ENCODE measurements at regions not wholly inside any gene's neighbourhood (a gene's known extent, or its start where the extent isn't known, plus 50 kb on each side); places are given as distances from the start of the nearest gene placed in this dataset.

DNA sequence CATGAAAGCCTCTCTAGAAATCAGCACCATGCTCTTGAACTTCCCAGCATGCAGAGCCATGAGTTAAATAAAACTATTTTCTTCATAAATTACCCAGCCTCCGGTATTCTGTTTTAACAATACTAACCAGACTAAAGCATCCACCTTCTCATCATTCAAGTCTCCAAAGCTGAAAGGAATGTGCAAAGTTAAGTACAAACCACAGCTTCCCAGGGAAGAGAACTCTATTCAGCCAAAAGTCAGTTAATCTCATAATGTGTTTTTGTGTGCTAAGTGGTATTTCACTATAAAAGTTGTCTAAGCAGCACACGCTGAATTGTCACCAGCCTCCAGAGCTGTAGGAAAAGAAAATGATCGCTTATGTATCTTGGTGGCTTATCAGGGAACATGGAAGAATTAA, 135.5 kb upstream of the KCNH8 start:
- no peak for DNase-seq (ENCODE audit: low spot score in 2 of 2)
- Histone ChIP-seq H3K9me3 (no peaks in the 10 kb centered on the region), H3K27ac (no peak overlapping the region), H3K4me3 (no peak overlapping the region), H3K36me3 (no peaks in the 10 kb centered on the region), H3K27me3 (no peaks in the 10 kb centered on the region), H3K4me1 (no peaks in the 10 kb centered on the region)
- TF ChIP-seq, protein P1, sequence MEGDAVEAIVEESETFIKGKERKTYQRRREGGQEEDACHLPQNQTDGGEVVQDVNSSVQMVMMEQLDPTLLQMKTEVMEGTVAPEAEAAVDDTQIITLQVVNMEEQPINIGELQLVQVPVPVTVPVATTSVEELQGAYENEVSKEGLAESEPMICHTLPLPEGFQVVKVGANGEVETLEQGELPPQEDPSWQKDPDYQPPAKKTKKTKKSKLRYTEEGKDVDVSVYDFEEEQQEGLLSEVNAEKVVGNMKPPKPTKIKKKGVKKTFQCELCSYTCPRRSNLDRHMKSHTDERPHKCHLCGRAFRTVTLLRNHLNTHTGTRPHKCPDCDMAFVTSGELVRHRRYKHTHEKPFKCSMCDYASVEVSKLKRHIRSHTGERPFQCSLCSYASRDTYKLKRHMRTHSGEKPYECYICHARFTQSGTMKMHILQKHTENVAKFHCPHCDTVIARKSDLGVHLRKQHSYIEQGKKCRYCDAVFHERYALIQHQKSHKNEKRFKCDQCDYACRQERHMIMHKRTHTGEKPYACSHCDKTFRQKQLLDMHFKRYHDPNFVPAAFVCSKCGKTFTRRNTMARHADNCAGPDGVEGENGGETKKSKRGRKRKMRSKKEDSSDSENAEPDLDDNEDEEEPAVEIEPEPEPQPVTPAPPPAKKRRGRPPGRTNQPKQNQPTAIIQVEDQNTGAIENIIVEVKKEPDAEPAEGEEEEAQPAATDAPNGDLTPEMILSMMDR (IDR thresholded peaks at IDR 0.05): no peak
- intact Hi-C loops (cut with DNase I): no loop called here

DNA sequence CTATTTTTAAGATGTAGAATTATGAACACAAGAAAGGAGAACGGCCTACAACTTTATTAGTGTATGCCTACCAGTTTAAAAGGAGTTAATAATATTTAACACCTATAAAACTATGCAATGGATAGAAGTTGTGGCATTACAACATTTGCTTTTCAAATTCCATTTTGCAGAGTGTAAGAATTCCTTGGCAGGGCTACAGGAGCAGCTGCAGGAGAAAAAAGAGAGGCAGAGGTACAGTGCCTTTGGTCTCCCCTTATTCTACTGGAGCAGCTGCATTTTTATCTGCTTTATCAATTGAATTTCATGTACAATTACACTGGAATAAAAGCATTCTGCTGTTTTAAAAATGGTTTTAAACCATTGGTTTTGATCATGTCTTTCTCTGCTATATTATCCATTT, 145.7 kb upstream of the KCNH8 start:
- Histone ChIP-seq H3K27ac (no peak overlapping the region), H3K4me1 (no peaks in the 10 kb centered on the region), H3K4me3 (no peak overlapping the region), H3K36me3 (no peaks in the 10 kb centered on the region), H3K9me3 (no peaks in the 10 kb centered on the region), H3K27me3 (no peaks in the 10 kb centered on the region)
- DNase-seq (ENCODE audit: low spot score in 2 of 2): no peak
- intact Hi-C loops (cut with DNase I): no loop called here
- TF ChIP-seq, protein P1 (IDR thresholded peaks at IDR 0.05): no peak

DNA sequence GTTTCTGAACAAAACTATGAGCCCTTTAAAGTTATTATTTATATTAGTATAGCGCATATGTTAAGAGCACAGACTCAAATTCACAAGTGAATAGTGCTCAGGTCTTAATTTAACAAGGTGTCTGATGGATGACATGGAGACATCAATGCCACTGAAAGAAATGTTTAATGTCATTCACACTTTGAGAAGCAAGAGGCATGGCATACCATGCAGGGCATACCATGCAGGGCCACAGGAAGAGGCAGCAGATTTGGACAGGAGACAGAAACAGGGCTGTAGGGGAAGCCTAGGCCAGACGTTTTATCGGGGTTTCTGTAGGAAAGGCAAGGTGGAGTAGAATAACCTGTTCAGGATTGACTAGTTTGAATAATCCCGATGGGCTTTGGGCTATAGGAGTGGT, 150.2 kb upstream of the KCNH8 start:
- no peaks in the 10 kb centered on the region for H3K36me3 ChIP-seq
- intact Hi-C loops (cut with DNase I): no loop called here

DNA sequence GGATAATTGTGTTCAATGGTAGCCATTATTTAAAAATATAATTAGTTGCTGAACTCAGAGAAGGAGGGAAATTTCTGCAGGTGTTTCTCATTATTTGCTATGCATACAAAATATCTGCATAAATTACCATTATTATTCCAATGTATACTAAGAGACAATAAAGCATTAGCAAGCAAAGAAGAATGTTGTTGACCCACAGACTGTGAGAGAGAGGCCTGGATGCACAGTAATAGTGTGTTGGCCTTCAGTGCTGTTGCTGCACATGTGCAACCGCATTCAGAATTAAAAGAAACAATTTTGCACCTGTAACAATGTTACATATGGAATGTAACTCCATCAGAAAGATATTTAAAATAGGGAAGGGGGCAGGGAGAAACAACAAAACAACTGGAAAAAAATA, 155.6 kb upstream of the KCNH8 start:
- intact Hi-C loops (cut with DNase I): no loop called here
- Histone ChIP-seq H3K9me3 (no peaks in the 10 kb centered on the region), H3K36me3 (no peaks in the 10 kb centered on the region), H3K27ac (no peak overlapping the region), H3K4me3 (no peak overlapping the region), H3K4me1 (no peaks in the 10 kb centered on the region), H3K27me3 (no peaks in the 10 kb centered on the region)
- TF ChIP-seq, protein P1 (IDR thresholded peaks at IDR 0.05): no peak
- DNase-seq (ENCODE audit: low spot score in 2 of 2): no peak

More for the DNA sequence above, 150.2 kb upstream of the KCNH8 start:
- H3K9me3 ChIP-seq: no peaks in the 10 kb centered on the region
- TF ChIP-seq, protein P1 (IDR thresholded peaks at IDR 0.05): no peak
- no peaks in the 10 kb centered on the region for H3K4me1 ChIP-seq
- no peak overlapping the region for H3K4me3 ChIP-seq
- no peak overlapping the region for H3K27ac ChIP-seq
- H3K27me3 ChIP-seq: no peaks in the 10 kb centered on the region
- no peak for DNase-seq (ENCODE audit: low spot score in 2 of 2)

DNA sequence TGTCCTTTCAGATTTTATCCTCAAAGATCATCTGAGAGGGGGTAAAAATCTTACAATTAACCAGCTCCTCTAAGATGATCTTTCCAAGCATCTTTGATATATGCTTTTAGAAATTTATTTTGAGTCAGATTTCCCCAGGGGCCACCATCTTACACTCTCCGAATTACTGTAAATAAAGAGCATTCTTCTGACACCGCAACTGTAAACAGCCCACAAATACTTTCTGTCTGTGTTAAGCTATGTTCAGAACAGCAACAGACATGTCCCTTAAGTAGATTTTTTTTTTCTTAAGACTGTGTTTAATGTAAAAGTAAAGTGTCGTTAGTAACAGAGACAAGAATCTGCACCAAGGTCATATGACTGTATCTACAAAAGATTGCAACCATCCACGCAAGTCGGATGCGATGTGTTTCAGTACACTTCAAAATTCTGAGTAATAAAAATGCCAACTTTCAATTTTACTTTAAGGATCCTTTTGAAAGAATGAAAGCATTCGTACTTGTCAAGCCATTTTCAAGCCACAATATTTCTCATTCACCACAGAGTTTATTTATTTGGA, 159.0 kb upstream of the KCNH8 start:
- Histone ChIP-seq H3K4me1 (no peaks in the 10 kb centered on the region), H3K4me3 (no peak overlapping the region), H3K27ac (no peak overlapping the region), H3K9me3 (no peaks in the 10 kb centered on the region), H3K27me3 (no peaks in the 10 kb centered on the region), H3K36me3 (no peaks in the 10 kb centered on the region)
- DNase-seq (ENCODE audit: low spot score in 2 of 2): no peak
- intact Hi-C loops (cut with DNase I): loop anchor here (2.0 kb wide), 1 partner anchor 431 kb away; no protein-coding TSS in a partner anchor
- TF ChIP-seq, protein P1 (IDR thresholded peaks at IDR 0.05): no peak

All from ascending aorta (tissue), 2 donors.